Spleen (tissue), 7 donors: ENCODE measurements at regions not wholly inside any gene's neighbourhood (a gene's known extent, or its start where the extent isn't known, plus 50 kb on each side); places are given as distances from the start of the nearest gene placed in this dataset.

Experiments
- POLR2AphosphoS5 ChIP-seq, 3 donors: sonication (generic); formaldehyde crosslinking; IDR thresholded peaks; one replicate each; pipeline ENCODE4 v1.5.1; 2017; ENCODE audit warnings: antibody characterized with exemption in 3 of 3
- TF ChIP-seq, protein P1 (sequence below), 11 experiments: fragments of 200-600 bp in 7 of 11; fragments of 450-650 bp in 4 of 11; sonication (generic) in 4 of 11; IDR thresholded peaks in 8 of 11; conservative IDR thresholded peaks in 3 of 11; 1 replicate in 7 of 11; 2 replicates in 4 of 11; pipeline versions ENCODE4 v1.4.0 to v1.8.0; 2016 to 2021; ENCODE audit warnings: antibody characterized with exemption in 11 of 11, inconsistent platforms in 4 of 11, mild to moderate bottlenecking in 1 of 11
- donor health status: DM: no; HTN: no; CAD: no; lungs with moderate emphysema.
- donor health status: DM: no; HTN: no; CAD: no.
- donor health status: DM: no; HTN: no; CAD: no.

DNA sequence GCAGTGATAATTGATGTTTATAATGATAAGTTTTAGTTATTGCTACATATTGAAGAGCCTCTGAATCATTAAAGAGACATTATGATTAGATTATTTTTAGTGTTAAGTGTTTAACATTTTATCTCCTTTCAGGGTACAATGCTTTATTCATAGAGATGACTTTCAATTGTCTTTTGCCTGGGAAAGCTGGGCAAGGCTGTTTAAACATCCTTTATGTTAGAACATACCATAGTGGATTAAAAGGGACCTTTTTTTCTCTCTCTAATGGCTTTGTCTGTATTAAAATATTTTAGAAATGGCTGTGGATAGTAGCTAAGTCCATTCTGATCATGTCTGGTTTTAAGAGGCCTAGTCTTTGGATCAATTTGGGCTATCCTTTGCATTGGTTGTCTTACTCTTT is 427.5 kb upstream of the MIS18BP1 start:
- TF ChIP-seq, protein P1, sequence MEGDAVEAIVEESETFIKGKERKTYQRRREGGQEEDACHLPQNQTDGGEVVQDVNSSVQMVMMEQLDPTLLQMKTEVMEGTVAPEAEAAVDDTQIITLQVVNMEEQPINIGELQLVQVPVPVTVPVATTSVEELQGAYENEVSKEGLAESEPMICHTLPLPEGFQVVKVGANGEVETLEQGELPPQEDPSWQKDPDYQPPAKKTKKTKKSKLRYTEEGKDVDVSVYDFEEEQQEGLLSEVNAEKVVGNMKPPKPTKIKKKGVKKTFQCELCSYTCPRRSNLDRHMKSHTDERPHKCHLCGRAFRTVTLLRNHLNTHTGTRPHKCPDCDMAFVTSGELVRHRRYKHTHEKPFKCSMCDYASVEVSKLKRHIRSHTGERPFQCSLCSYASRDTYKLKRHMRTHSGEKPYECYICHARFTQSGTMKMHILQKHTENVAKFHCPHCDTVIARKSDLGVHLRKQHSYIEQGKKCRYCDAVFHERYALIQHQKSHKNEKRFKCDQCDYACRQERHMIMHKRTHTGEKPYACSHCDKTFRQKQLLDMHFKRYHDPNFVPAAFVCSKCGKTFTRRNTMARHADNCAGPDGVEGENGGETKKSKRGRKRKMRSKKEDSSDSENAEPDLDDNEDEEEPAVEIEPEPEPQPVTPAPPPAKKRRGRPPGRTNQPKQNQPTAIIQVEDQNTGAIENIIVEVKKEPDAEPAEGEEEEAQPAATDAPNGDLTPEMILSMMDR (IDR thresholded peaks at IDR 0.05 in 8 of 11, conservative IDR thresholded peaks at IDR 0.05 in 3 of 11): no peak
- TF ChIP-seq POLR2AphosphoS5 (IDR thresholded peaks at IDR 0.05): no peak
